HepG2 (cell line): ENCODE measurements at regions not wholly inside any gene's neighbourhood (a gene's known extent, or its start where the extent isn't known, plus 50 kb on each side); places are given as distances from the start of the nearest gene placed in this dataset.

ENCODE experiments used
- ATAC-seq: fragments of 200-7000 bp; cut with Tn5 transposase; 3 replicates; pipeline ENCODE4 v1.9.1; 2020; ENCODE audit warnings: mild to moderate bottlenecking, moderate library complexity
- BruUV-seq: library from RNA; stranded (reverse); fragments of 400-500 nt; replicated peaks from 2 replicates; lab custom pipeline; 2021; lab: Mats Ljungman, UMichigan
- CTCF ChIA-PET: fragments of 300-600 bp; formaldehyde crosslinking; extraction: SDS; loops from one replicate; lab custom pipeline; 2021; ENCODE audit warnings: low total read pairs, inconsistent platforms, low intra/inter-chr PET ratio; lab: Yijun Ruan, JAX
- POLR2A ChIA-PET: fragments of 350-600 bp; sonication (Branson Sonifier 250); formaldehyde crosslinking; loops from one replicate; lab custom pipeline; 2020; ENCODE audit warnings: antibody characterized with exemption, inconsistent platforms; lab: Yijun Ruan, JAX
- DNase-seq: peaks from one replicate; pipeline ENCODE4 v3.0.0-alpha.2; 2015; ENCODE audit warnings: low spot score
- FAIRE-seq: peaks from 3 replicates; lab custom pipeline; 2011; peaks lifted over from hg19 to GRCh38; lab: Jason Lieb, UNC
- H2AFZ ChIP-seq: one replicate; pipeline ENCODE4 v1.6.1; 2011; ENCODE audit warnings: low read length, inconsistent platforms
- H3K27ac ChIP-seq: fragments of 300-600 bp; 3 replicates; pipeline ENCODE4 v1.8.0; 2011; ENCODE audit warnings: mixed run types, mild to moderate bottlenecking, mixed read lengths, low read length, inconsistent platforms; ENCODE audit not compliant: insufficient read depth; ENCODE audit errors: extremely low read length
- H3K27me3 ChIP-seq, 2 experiments: fragments of 200-600 bp in 1 of 2; 2 replicates in 1 of 2; 3 replicates in 1 of 2; pipeline versions ENCODE4 v1.6.0 to v1.8.0; 2011; ENCODE audit warnings: low read length in 2 of 2, mild to moderate bottlenecking in 2 of 2, moderate library complexity in 2 of 2, inconsistent platforms in 1 of 2; ENCODE audit not compliant: insufficient read depth in 2 of 2, control insufficient read depth in 1 of 2
- H3K36me3 ChIP-seq, 2 experiments: fragments of 200-600 bp in 1 of 2; replicated peaks in 1 of 2; 2 replicates in 1 of 2; 3 replicates in 1 of 2; pipeline versions ENCODE4 v1.5.1 to v1.8.0; 2011; ENCODE audit warnings: low read length in 2 of 2, inconsistent platforms in 1 of 2; ENCODE audit not compliant: insufficient read depth in 2 of 2, control insufficient read depth in 1 of 2
- H3K4me1 ChIP-seq: 2 replicates; pipeline ENCODE4 v1.5.1; 2012; ENCODE audit warnings: low read length, inconsistent platforms; ENCODE audit not compliant: insufficient read depth
- H3K4me2 ChIP-seq: 2 replicates; pipeline ENCODE4 v1.6.0; 2011; ENCODE audit warnings: low read depth, low read length, inconsistent platforms
- H3K4me3 ChIP-seq, 3 experiments: fragments of 200-600 bp in 1 of 3; sonication (generic), shearing (Covaris generic) in 1 of 3; replicated peaks in 1 of 3; 2 replicates each; pipeline ENCODE4 v1.5.1; 2011 to 2016; ENCODE audit warnings: low read length in 3 of 3, inconsistent platforms in 2 of 3, low read depth in 2 of 3, mild to moderate bottlenecking in 2 of 3, control low read depth in 1 of 3, mixed read lengths in 1 of 3; ENCODE audit not compliant: insufficient read depth in 1 of 3
- H3K79me2 ChIP-seq: one replicate; pipeline ENCODE4 v1.6.1; 2011; ENCODE audit warnings: low read length, inconsistent platforms; ENCODE audit not compliant: insufficient read depth
- H3K9ac ChIP-seq: 2 replicates; pipeline ENCODE4 v1.6.0; 2011; ENCODE audit warnings: mild to moderate bottlenecking, low read depth, low read length, inconsistent platforms; ENCODE audit not compliant: insufficient read depth
- H3K9me3 ChIP-seq: 2 replicates; pipeline ENCODE4 v1.5.1; 2012; ENCODE audit warnings: mild to moderate bottlenecking, low read length
- H4K20me1 ChIP-seq: 2 replicates; pipeline ENCODE4 v1.6.0; 2011; ENCODE audit warnings: inconsistent platforms, mild to moderate bottlenecking, low read length, moderate library complexity; ENCODE audit not compliant: insufficient read depth
- DRAP1 ChIP-seq: IDR thresholded peaks from 2 replicates; pipeline ENCODE4 v1.6.1; 2016; ENCODE audit warnings: missing genetic modification reagents, missing compliant biosample characterization
- ERF ChIP-seq: IDR thresholded peaks from 2 replicates; pipeline ENCODE4 v1.6.1; 2018; ENCODE audit warnings: missing biosample characterization, missing genetic modification reagents
- HMG20A ChIP-seq: IDR thresholded peaks from 2 replicates; pipeline ENCODE4 v1.6.1; 2016; ENCODE audit warnings: borderline replicate concordance
- HMGA1 ChIP-seq: sonication (generic); formaldehyde crosslinking; conservative IDR thresholded peaks from 2 replicates; pipeline ENCODE4 v1.4.0; 2020; ENCODE audit warnings: missing genetic modification reagents
- IKZF1 ChIP-seq: fragments of 450-650 bp; IDR thresholded peaks from 2 replicates; pipeline ENCODE4 v1.7.1; 2016
- MBNL3 ChIP-seq: fragments of 250-450 bp; sonication (Bioruptor Pico); conservative IDR thresholded peaks from 2 replicates; pipeline ENCODE4 v1.8.0; 2022; ENCODE audit warnings: mild to moderate bottlenecking, inconsistent platforms
- MEIS2 ChIP-seq: sonication (generic); formaldehyde crosslinking; IDR thresholded peaks from 2 replicates; pipeline ENCODE4 v1.9.0; 2021; ENCODE audit warnings: mild to moderate bottlenecking, missing genetic modification reagents
- NR0B2 ChIP-seq: sonication (generic); formaldehyde crosslinking; IDR thresholded peaks from 2 replicates; pipeline ENCODE4 v1.4.0; 2020; ENCODE audit warnings: mild to moderate bottlenecking, missing genetic modification reagents
- REPIN1 ChIP-seq: sonication (generic); formaldehyde crosslinking; IDR thresholded peaks from 2 replicates; pipeline ENCODE4 v1.8.0; 2022; ENCODE audit warnings: missing genetic modification reagents, low read depth, mild to moderate bottlenecking, borderline replicate concordance
- SCMH1 ChIP-seq: sonication (generic); formaldehyde crosslinking; IDR thresholded peaks from 2 replicates; pipeline ENCODE4 v1.9.0; 2021; ENCODE audit warnings: missing genetic modification reagents, mild to moderate bottlenecking, borderline replicate concordance
- ZNF24 ChIP-seq: fragments of 450-650 bp; IDR thresholded peaks from 2 replicates; pipeline ENCODE4 v1.6.1; 2017; ENCODE audit warnings: antibody characterized with exemption, mild to moderate bottlenecking
- ZNF44 ChIP-seq: sonication (generic); formaldehyde crosslinking; IDR thresholded peaks from 2 replicates; pipeline ENCODE4 v1.5.1; 2020; ENCODE audit warnings: mild to moderate bottlenecking, missing genetic modification reagents
- ZNF484 ChIP-seq: sonication (generic); formaldehyde crosslinking; IDR thresholded peaks from 2 replicates; pipeline ENCODE4 v1.5.1; 2020; ENCODE audit warnings: mild to moderate bottlenecking, low read depth, missing genetic modification reagents, borderline replicate concordance
- ZNF510 ChIP-seq: sonication (generic); formaldehyde crosslinking; IDR thresholded peaks from 2 replicates; pipeline ENCODE4 v1.4.0; 2020; ENCODE audit warnings: low read depth, mild to moderate bottlenecking, missing genetic modification reagents
- ZNF574 ChIP-seq: sonication (generic); formaldehyde crosslinking; IDR thresholded peaks from 2 replicates; pipeline ENCODE4 v1.4.0; 2020; ENCODE audit warnings: missing genetic modification reagents
- ZNF740 ChIP-seq: sonication (generic); formaldehyde crosslinking; IDR thresholded peaks from 2 replicates; pipeline ENCODE4 v1.4.0; 2020; ENCODE audit warnings: missing genetic modification reagents
- ZNF775 ChIP-seq: sonication (generic); formaldehyde crosslinking; IDR thresholded peaks from 2 replicates; pipeline ENCODE4 v1.4.0; 2020; ENCODE audit warnings: missing genetic modification reagents, mild to moderate bottlenecking, moderate library complexity, borderline replicate concordance
- WGBS: methylation state at CpG from one replicate; pipeline ENCODE4 v1.1.6; 2017; ENCODE audit warnings: low lambda C conversion rate; 5-methylcytosine and 5-hydroxymethylcytosine counted together
- in situ Hi-C: cut with HindIII; loops from 2 replicates; pipeline ENCODE4 v1.10.0; 2017; ENCODE audit warnings: low pct_unique_long_range_greater_than_20kb; ENCODE audit not compliant: extremely low pct_ligation_motif_present
- intact Hi-C: fragments of 100-400 bp; cut with micrococcal nuclease; formaldehyde crosslinking; loops from one replicate; pipeline ENCODE4 v1.10.0; 2022; ENCODE audit not compliant: unreplicated experiment

GRCh38 chr2:59892398-59892797, 661.1 kb downstream of the BCL11A start:
- intact Hi-C loops: no loop called here
- Histone ChIP-seq H3K9ac (no peak overlapping the region), H3K27ac (no peak overlapping the region), H3K4me3 (no peak overlapping the region), H4K20me1 (no peaks in the 10 kb centered on the region), H3K9me3 (no peaks in the 10 kb centered on the region)
- DNase-seq: no peak
- TF ChIP-seq HMGA1 (CRISPR knock-in tag) (no peak), ZNF44 (CRISPR knock-in tag) (no peak), IKZF1 (no peak), ZNF775 (no peak), ZNF574 (CRISPR knock-in tag) (no peak), ZNF24 (no peak), ZNF510 (no peak), ZNF484 (CRISPR knock-in tag) (no peak), DRAP1 (CRISPR knock-in tag) (no peak), ZNF740 (no peak), ERF (CRISPR knock-in tag) (no peak), MBNL3 (no peak), REPIN1 (no peak), MEIS2 (no peak), HMG20A (CRISPR knock-in tag) (no peak), SCMH1 (no peak), NR0B2 (CRISPR knock-in tag) (no peak)
- TF ChIP-seq, all 625 proteins: peak for 0
- in situ Hi-C loops: no loop called here
- Histone ChIP-seq H3K27me3 (no peaks in the 10 kb centered on the region), H3K36me3 (no peaks in the 10 kb centered on the region), H3K79me2 (no peaks in the 10 kb centered on the region), H3K4me1 (no peaks in the 10 kb centered on the region), H2AFZ (no peak overlapping the region), H3K4me2 (no peak overlapping the region)
- POLR2A ChIA-PET: no interaction called here
- 2% methylated on average over 5 of the region's 5 CpGs for WGBS
- FAIRE-seq (no peak), ATAC-seq (no peak)
- CTCF ChIA-PET: no interaction called here
- no TSS peak for BruUV-seq
